ENCODE measurements at regions not wholly inside any gene's neighbourhood (a gene's known extent, or its start where the extent isn't known, plus 50 kb on each side); places are given as distances from the start of the nearest gene placed in this dataset.
"Not testable (repeated sequence)": the region's sequence is repeated elsewhere in the genome, so short reads cannot be mapped to it uniquely, and the experiment has no call there.

- TF ChIP-seq, protein P1, sequence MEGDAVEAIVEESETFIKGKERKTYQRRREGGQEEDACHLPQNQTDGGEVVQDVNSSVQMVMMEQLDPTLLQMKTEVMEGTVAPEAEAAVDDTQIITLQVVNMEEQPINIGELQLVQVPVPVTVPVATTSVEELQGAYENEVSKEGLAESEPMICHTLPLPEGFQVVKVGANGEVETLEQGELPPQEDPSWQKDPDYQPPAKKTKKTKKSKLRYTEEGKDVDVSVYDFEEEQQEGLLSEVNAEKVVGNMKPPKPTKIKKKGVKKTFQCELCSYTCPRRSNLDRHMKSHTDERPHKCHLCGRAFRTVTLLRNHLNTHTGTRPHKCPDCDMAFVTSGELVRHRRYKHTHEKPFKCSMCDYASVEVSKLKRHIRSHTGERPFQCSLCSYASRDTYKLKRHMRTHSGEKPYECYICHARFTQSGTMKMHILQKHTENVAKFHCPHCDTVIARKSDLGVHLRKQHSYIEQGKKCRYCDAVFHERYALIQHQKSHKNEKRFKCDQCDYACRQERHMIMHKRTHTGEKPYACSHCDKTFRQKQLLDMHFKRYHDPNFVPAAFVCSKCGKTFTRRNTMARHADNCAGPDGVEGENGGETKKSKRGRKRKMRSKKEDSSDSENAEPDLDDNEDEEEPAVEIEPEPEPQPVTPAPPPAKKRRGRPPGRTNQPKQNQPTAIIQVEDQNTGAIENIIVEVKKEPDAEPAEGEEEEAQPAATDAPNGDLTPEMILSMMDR (IDR thresholded peaks at IDR 0.05) = not testable (repeated sequence)
- not testable (repeated sequence) for TF ChIP-seq POLR2A (IDR thresholded peaks at IDR 0.05)
These were observed 1283.3 kb upstream of the MIR17HG start for GRCh38 chr13:90064226-90064625.
